ENCODE measurements at regions not wholly inside any gene's neighbourhood (a gene's known extent, or its start where the extent isn't known, plus 50 kb on each side); places are given as distances from the start of the nearest gene placed in this dataset.
"Not testable (repeated sequence)": the region's sequence is repeated elsewhere in the genome, so short reads cannot be mapped to it uniquely, and the experiment has no call there.

DNA sequence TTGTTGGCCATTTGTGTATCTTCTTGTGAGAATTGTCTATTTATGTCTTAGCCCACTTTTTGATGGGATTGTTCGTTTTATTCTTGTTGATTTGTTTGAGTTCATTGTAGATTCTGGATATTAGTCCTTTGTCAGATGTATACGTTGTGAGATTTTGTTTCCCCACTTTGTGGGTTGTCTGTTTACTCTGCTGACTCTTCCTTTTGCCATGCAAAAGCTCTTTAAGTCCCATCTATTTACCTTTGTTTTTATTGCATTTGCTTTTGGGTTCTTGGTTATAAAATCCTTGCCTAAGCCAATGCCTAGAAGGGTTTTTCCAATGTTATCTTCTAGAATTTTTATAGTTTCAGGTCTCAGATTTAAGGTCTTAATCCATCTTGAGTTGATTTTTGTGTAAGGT is 193.1 kb upstream of the STAC start:
- DNase-seq: not testable (repeated sequence)

DNA sequence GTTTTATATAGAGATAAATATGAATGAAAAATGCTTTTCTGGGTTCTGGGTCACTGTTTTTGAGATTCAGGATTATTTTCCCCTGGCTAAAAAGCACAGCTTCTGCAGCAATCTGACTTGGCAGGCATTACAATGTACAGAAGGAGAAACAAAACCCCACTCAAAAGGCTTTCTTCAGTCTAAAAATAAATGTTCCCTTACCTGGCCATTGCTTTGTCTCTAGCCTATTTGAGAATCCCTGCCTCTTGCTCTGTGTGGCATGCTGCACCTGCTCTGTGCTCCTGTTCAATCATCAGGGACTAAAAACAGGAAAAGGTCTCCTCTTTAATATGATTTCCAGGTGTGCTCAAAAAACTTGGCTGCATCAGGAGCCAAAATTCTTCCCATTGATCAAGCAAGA is 187.4 kb upstream of the STAC start:
- peak in 1 of 3 donors; percentile 6 for DNase-seq

DNA sequence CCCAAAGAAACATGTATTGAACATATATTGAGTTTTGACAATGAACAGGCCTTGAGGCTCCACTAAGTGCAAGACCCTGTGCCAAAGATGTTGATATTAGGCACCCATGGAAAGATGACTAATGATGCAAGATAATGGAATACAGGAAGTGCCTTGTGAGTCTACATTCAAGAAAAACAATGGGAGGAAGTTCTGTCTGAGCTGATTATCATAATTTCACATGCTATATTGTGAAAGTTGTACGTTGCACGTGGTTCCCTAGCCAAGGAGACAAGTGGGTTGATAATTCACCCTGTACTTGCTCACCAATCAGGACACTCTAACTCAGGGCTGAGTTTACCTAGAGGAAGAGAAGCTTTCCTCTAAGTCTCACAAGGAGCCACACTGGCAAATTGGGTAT is 186.9 kb upstream of the STAC start:
- peak in 1 of 3 donors; percentile 13 for DNase-seq

DNA sequence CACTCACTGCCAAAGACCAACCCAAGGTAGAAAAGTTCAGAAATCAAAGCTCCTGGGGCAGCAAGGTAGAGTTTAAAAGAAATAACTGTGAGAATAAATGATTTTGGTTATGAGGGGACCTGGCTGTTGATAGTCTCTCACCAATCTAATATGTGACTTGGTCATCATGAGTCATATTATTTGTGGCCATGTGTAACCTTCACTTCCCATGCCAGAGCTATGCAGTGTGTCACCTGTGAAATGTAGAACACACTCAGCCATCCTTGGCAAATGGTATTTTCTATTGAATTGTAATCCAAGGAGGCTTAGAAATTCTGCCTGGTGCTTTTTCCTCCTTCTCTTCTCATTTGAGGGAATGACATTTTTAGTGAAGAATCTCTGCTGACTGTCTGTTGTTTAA is 184.2 kb upstream of the STAC start:
- DNase-seq: no peak

DNA sequence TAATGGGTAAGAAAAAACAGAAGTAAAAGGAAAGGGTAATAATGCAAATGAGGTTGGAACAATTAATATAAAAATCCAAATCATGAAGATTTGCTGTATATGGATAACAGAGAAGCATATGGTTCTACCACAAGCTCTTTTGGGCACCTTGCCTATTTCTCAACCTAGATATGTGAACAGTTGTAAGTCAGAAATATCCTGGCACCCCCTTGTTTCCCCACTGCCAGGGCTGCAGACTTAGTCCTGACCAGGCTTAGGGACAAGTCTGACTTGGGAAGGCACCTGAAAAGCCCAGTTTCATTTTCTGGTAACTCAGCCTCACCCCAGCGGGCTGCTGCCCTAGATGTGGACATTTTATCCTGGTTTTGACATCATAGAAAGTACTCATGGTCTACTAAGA is 183.2 kb upstream of the STAC start:
- DNase-seq: no peak

DNA sequence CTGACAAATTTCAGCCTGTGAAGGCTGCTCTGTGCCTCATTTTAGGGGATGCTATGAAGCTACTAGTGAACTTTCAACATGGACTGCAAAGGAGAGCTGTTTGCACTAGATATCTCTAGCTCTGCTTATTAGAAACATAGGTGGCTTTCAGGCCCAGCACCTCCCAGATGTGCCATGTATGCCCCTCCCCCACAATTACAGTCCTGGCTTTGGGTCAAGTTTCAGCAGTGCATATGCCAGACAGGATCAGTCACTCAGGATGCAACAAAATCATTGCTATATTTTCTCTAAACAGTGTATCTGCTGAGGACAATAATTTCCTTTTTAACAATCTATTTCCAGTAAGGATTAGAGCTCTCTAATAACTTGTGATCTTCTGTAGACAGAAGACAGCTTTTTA is 178.8 kb upstream of the STAC start:
- no peak for DNase-seq

DNA sequence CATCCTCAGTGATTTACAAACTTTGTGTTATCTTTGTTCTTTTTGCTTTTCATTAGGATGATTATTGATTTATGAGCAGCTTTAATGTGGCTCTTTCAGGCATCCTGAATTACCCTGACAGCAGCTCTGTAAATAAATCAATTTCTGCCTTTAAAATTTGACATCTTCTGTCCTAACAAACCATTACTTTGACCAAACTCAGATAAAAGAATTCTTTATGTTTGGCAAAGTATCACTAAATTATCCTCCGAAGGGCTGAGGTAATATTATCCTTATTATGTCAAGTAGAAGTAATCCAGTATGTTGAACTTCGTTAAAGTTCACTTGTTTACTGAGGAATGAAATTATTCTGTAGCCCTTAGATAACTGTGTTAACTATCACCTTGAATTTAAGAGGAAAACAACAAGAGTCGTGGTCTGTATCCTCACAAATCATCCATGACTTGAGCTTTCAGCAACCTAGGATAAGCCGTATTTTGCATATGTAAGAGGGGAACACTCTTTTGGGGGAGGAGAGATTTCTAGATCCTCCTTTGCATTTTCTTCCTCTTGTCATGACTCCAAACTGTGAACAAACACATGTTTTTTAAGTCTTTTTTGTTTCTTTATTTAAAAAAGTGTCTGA is 173.2 kb upstream of the STAC start:
- DNase-seq: peak in 1 of 3 donors; percentile 37

DNA sequence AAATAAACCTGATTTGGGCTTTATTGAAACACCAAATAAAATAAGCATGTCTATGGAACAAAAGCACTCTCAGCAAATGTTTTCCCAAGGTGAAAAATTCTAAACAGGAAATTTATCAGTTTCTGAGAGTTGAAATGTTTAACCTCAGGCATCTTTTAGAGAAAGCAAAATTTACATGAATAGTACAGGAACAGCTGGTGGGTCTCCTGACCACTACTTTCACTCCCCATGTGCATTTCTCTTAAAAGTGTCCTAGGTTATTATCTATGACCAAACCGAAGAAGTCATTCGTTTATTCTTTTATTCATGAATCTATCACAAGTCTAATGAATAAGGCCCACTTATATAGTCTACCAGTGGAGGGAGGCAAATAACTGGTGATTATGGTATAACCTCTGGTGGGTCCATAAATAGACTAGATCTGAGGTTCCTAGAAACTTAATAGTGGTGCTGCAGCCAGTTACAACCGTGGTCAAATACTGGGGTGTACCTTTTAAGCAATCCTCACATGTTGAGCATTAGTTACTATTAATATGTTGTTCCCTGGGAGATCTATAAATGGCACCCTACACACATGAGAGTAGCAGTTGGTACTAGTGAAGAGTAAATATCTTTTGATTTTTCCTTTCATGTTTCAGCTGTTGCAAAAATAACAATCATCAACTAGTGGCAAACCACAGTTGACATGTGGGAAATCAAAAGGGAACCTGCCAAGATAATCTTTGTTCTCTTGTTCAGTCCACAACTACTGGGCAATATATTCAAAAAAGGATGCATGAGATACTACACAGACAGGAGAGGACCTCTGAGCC is 169.3 kb upstream of the STAC start:
- peak in 2 of 3 donors; percentile 35 to 36 for DNase-seq

DNA sequence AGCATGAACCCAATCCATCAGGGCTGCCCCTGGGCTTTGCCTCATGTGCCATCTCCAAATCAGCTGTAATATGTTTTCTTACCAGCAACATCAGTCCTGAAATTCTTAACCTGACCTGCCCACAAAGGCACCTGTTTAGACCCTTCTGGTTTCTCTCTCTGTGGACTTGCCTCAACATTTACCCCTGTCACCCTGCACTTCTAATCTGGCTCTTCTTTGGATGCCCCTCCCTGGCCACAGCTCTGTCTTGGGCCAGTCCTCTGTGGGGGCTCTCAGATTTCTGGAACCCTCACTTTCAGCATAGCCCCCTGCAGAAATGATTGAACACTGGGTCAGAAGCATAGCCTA is 168.7 kb upstream of the STAC start:
- no peak for DNase-seq

DNA sequence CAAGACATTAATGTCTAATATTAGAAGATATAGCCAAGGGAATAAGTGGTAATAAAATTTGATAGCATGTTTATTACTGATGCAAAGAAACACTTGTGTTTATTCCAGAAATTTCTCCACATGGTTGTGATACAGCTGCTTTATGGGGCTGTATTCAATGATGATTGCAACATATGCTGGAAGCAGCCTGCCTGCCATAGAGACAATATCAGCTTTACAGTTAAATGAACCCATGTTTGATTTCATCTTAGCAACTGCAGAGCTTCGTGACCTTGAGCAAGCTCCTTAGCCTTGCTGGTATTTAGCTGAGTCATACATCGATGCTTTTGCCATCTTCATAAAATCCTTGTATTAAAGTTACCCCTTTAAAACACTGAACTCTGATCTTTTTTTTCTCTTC is 168.1 kb upstream of the STAC start:
- peak in 2 of 3 donors; percentile 41 to 78 for DNase-seq

DNA sequence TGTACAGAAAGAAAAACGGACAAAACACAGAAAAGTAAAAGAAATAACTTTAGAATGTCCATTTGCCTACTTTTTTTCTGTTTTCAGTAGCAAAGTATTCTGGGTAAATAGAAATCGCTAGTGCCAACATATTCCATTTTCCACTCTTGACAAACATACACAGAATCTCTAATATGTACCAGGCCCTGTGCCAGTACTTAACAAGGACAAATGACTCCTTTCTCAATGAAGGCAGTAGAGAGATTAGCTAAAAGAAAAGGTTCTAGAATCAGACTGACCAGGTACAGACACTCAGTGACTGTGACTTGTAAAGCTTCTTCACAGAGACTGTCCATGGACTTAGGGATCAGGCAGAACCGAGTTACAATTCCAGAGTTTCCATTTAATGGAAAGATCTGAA is 165.8 kb upstream of the STAC start:
- peak in 1 of 3 donors; percentile 22 for DNase-seq

DNA sequence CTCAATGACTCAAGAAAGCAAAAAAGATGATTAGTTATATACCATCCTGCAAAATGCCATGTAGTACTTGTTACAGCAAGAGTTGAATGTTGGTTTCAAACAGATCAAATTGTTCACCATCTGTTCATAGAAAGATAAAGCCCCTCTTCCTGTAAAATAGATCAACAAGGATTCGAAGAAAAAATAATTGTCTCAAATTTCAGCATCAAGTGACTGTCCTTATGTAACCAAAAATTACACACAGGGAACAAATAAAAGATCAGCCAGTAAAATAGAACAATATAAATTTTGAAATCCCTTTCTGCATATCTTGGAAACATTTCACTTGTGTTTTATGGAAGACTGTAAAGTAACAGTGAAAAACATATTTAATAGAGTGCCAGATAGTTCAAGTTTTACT is 165.1 kb upstream of the STAC start:
- DNase-seq: peak in 2 of 3 donors; percentile 22 to 58

DNA sequence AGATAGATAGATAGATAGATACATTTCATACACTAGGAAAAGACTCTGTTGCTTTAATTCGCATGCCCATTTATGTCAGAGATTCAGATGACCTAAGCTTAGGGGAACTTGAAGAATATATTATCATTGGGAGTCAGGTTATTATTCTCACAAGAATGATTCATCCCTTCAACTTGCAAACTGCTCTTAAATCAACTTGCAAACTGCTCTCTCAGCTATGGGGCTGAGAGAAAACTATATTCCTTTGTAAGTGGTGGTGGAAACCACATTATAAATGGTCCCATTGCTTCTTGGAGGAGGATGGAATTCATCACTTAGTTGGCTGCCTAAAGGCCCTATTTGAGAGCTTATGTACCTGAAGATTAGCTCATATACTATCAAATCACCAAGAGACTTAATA is 160.9 kb upstream of the STAC start:
- peak in 2 of 3 donors; percentile 20 to 56 for DNase-seq

DNA sequence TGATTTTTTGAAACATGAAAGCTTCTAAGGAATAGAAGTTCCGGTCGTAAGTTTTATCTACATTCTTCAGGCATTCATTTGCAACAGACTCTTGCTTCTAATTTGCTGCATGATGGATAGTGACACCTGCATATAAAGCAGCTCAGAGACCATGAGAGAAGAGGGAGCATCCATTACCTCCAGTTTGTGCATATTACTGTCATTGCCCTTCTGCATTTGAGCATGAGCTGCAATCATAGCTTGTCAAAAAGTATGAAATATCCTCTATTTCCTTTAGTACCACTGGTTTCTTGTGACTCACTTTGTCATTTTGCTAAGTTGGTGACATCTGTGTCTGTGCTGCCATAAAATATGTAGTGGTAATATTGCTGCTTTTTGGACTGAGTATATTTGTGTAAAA is 160.1 kb upstream of the STAC start:
- no peak for DNase-seq

DNA sequence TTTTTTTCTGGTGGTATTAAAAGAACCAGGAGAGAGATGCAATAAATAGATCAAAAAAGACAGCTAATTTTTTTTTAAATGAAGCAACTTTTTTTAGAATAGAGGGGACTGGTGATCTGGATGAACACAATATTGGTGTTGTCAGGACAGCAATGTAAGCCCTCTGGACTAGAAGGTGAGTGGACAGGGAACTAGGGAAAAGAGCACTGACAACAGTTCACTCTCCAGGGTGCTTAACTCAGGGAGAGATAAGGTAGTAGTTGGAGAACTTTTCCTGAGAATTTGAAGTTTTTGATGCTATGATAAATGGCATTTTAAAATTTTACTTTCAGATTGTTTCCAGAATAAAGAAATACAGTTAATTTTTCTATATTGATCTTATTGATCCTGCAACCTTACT is 158.3 kb upstream of the STAC start:
- DNase-seq: no peak

DNA sequence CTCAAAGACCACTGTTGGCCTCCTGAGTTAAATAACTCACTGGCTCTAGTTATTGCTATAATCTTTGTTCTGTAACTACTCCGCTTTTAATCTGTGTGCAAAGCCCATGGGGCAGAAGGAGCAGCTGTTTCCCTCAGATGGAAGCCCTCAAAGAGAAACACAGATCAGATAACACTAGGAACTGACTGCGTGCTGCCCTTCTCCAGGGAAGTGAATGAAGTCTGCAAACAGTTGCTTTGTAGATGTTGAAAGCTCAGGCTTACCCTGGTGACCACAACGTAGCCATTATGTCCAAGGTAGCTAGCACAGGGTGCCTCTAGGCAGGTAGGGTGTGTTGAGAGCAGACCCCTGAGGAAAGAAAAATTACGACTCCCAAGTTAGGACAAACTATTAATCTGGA is 152.3 kb upstream of the STAC start:
- peak; percentile 37 to 67 (median 59) for DNase-seq

DNA sequence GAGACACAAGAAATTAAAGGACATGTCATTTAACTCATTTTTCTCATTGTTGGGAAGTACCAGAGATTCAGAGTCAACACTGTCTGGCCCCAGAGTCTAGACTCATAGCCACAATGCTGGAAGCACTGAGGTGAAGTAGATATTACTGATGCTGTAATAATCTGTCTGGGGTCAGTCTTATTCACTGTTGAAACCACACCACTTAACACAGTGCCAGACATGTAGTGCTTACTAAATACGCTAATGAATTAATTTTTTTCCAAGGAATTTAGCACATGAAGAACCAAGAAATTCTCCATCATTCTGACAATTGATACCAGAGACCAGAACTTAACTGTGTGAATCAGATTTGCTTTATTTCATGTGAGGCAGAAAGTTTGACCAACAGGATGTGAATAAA is 150.8 kb upstream of the STAC start:
- DNase-seq: no peak

DNA sequence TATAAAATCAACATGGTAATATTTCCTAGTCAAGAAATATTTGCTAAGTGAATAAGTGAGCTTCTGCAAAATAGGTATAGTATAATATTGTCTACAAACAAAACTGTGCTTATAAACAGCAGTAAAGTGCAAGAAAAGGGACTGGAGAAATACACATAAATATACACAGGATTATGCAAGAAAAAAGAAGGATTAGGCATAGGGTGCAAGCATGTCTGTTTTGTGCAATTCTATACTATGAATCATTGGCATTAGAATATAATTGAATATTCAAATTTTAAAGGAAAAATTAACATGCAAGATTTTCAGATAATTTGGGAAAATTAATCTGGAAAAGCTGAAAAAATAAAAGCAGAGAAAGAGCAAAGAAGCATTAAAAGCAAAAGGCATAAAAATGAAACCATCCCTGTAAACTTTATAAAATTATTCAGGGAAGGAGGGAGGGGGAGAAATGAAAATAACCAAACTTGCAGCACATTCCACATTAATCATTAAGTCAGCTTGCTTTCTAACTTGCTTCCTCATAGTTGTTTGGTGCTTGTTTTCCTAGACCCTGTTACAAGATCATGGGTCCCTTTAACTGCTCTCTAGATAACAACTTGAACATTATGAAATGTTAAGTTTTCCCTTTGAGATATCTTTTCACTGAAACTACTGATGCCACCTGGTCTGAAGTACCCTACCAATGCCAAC is 147.4 kb upstream of the STAC start:
- no peak for DNase-seq

DNA sequence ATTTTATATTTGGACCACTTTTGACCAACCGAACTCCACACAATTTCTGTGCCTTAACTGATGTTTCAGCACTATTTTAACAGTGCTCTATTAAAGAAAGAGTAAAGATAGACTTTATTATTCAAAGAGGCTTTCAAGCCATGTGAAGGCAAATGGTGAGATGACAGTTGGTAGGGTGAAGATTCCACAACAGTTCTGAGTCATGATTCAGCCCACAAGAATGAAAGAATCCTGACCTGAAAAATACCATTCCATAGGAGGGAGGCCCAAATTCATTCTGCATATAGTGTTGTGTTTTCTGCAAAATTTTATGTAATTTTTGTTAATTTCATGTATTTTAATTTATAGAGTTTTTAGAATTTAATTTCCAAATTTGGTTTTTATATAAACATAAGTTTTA is 135.6 kb upstream of the STAC start:
- peak in 1 of 3 donors; percentile 21 for DNase-seq

DNA sequence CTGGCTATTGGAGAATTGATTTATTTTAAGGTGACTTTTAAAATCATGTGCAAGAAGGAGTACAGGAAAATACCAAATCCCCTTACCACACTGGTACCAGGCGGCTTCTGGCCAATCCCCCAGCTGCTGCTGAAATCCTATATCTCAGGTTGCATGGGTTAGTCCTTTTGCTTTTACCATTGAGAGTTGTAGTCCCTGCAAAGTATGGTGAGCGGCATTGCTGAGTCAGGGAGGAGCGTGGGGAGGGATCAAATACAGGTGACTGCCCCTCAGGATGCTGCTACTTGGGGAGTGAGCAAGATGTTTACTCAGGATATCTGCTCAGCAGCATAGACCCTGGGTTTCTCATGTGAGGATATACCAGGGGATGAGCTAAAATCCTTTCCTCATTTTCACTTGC is 131.9 kb upstream of the STAC start:
- DNase-seq: no peak

DNA sequence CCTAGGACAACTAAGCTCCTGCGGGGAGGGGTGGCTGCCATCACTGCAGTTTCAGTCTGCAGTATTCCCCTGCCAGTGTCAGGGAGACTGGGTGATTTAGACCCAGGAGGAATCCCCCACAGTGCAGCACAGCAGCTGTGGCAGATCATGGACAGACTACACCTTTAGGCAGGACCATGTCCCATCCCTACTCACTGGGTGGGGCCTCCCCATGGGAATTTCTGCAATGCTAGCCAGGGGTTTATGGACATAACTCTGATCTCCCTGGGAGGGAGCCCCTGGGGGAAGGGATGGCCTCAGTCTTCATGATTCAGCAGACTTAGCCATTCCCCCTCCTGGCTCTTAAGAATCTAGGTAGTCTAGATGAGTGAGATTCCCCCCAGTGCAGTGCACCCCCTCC is 130.1 kb upstream of the STAC start:
- no peak for DNase-seq

DNA sequence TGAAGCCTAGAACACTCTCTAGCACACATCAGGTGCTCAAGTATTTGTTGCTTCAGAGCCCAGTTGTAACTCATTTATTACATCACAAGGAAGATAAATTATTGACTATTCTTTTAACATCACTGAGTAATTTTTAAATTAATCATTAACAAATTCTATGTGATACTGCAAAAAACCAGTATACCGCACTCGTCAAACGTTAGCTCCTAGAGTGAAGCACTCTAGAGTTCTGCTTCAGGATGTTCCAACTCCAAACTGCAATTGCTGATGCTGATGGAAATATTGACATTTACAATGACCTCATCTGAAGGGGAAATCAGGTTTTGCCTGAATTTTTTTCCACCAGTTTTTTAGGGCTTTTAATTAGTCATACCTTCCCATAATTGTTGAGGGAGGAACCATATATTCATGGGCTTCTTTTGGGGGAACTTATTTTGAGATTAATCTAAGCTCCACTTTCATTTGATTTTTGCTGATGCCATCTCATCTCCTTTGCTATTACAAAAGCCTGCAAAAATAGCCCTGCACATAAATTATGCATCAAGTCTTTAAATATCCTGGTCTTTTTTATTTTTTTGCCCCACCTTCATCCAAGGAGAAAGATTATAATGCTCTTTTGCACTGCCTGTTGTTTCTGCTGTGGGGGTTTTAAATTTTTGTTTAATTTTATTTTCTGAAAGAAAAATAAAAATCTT is 123.0 kb upstream of the STAC start:
- DNase-seq: peak in 1 of 3 donors; percentile 26
